Naive thymus-derived CD8-positive, alpha-beta T cell (primary cell): ENCODE measurements at regions not wholly inside any gene's neighbourhood (a gene's known extent, or its start where the extent isn't known, plus 50 kb on each side); places are given as distances from the start of the nearest gene placed in this dataset.
A peak's percentile ranks its signal among the peaks of the same experiment; 100 is the strongest.

ENCODE experiments used
- ATAC-seq, 2 donors: fragments of 150-1000 bp; cut with Tn5 transposase in 1 of 2; sonication (Bioruptor Pico), chemical (Tn5 transposase) in 1 of 2; 1 replicate in 1 of 2; 2 replicates in 1 of 2; pipeline ENCODE4 v1.10.0; 2021; ENCODE audit warnings: mild to moderate bottlenecking in 2 of 2, moderate library complexity in 2 of 2
- POLR2A ChIA-PET: fragments of 350-600 bp; sonication (Branson Sonifier 250); formaldehyde crosslinking; loops from one replicate; lab custom pipeline; 2021; ENCODE audit warnings: antibody characterized with exemption; lab: Charles Lee
- DNase-seq, 10 donors: peaks; one replicate each; pipeline versions ENCODE4 v3.0.0 to v3.0.0-alpha.2; 2020 to 2022
- H3K27ac Mint-ChIP-seq, 10 donors: one replicate each; pipeline ENCODE4 v1.8.0; 2020 to 2022; ENCODE audit warnings: mild to moderate bottlenecking in 10 of 10, mixed read lengths in 10 of 10, moderate library complexity in 4 of 10, inconsistent platforms in 1 of 10
- H3K27me3 Mint-ChIP-seq, 5 donors: one replicate each; pipeline ENCODE4 v1.8.0; 2021 to 2022; ENCODE audit warnings: mixed read lengths in 5 of 5
- H3K36me3 Mint-ChIP-seq, 3 donors: one replicate each; pipeline ENCODE4 v1.8.0; 2020 to 2022; ENCODE audit warnings: mixed read lengths in 3 of 3, mild to moderate bottlenecking in 2 of 3, inconsistent platforms in 1 of 3
- H3K4me1 Mint-ChIP-seq, 4 donors: one replicate each; pipeline ENCODE4 v1.8.0; 2021 to 2022; ENCODE audit warnings: mixed read lengths in 4 of 4
- H3K4me3 Mint-ChIP-seq, 10 donors: one replicate each; pipeline ENCODE4 v1.8.0; 2020 to 2022; ENCODE audit warnings: mild to moderate bottlenecking in 10 of 10, mixed read lengths in 10 of 10, moderate library complexity in 6 of 10, inconsistent platforms in 1 of 10
- H3K9me3 Mint-ChIP-seq, 9 donors: one replicate each; pipeline ENCODE4 v1.8.0; 2020 to 2022; ENCODE audit warnings: mixed read lengths in 9 of 9, mild to moderate bottlenecking in 3 of 9, inconsistent platforms in 1 of 9, moderate library complexity in 1 of 9

GRCh38 chr4:83830138-83830888, 294.4 kb downstream of the GPAT3 start:
- DNase-seq (no peak), ATAC-seq (no peak)
- no peaks in the 10 kb centered on the region for H3K4me1 Mint-ChIP-seq
- H3K4me3 Mint-ChIP-seq = no peak overlapping the region
- H3K27ac Mint-ChIP-seq = no peak overlapping the region
- peaks cover 0 to 8% (median 0%) of the 10 kb centered on the region in 5 donors for H3K27me3 Mint-ChIP-seq
- H3K9me3 Mint-ChIP-seq = peaks cover 0 to 7% (median 0%) of the 10 kb centered on the region in 9 donors
- POLR2A ChIA-PET = no interaction called here
- no peaks in the 10 kb centered on the region for H3K36me3 Mint-ChIP-seq

GRCh38 chr4:83828601-83829000, 292.7 kb downstream of the GPAT3 start:
- H3K27ac Mint-ChIP-seq = no peak overlapping the region
- ATAC-seq (no peak), DNase-seq (no peak)
- H3K36me3 Mint-ChIP-seq = no peaks in the 10 kb centered on the region
- POLR2A ChIA-PET = no interaction called here
- H3K9me3 Mint-ChIP-seq = peaks cover 0 to 9% (median 0%) of the 10 kb centered on the region in 9 donors
- no peak overlapping the region for H3K4me3 Mint-ChIP-seq
- H3K4me1 Mint-ChIP-seq = no peaks in the 10 kb centered on the region
- peaks cover 0 to 3% (median 1%) of the 10 kb centered on the region in 5 donors for H3K27me3 Mint-ChIP-seq

GRCh38 chr4:83821493-83821892, 285.6 kb downstream of the GPAT3 start:
- H3K9me3 Mint-ChIP-seq = peaks cover 5 to 44% (median 19%) of the 10 kb centered on the region in 9 donors
- peaks cover 0 to 15% (median 0%) of the 10 kb centered on the region in 3 donors for H3K36me3 Mint-ChIP-seq
- H3K4me3 Mint-ChIP-seq = no peak overlapping the region
- H3K27ac Mint-ChIP-seq = no peak overlapping the region
- peaks cover 0 to 7% (median 3%) of the 10 kb centered on the region in 5 donors for H3K27me3 Mint-ChIP-seq
- POLR2A ChIA-PET = no interaction called here
- H3K4me1 Mint-ChIP-seq = no peaks in the 10 kb centered on the region
- DNase-seq (no peak), ATAC-seq (no peak)

GRCh38 chr4:83819582-83819981, 283.7 kb downstream of the GPAT3 start:
- POLR2A ChIA-PET = no interaction called here
- Mint-ChIP-seq H3K36me3 (peaks cover 0 to 15% (median 0%) of the 10 kb centered on the region in 3 donors), H3K27ac (no peak overlapping the region), H3K27me3 (peaks cover 0 to 7% (median 4%) of the 10 kb centered on the region in 5 donors), H3K4me3 (no peak overlapping the region), H3K9me3 (peaks cover 5 to 44% (median 15%) of the 10 kb centered on the region in 9 donors), H3K4me1 (no peaks in the 10 kb centered on the region)
- no peak for ATAC-seq
- DNase-seq = no peak

GRCh38 chr4:83810428-83810827, 274.5 kb downstream of the GPAT3 start:
- Mint-ChIP-seq H3K9me3 (no peaks in the 10 kb centered on the region), H3K4me1 (no peaks in the 10 kb centered on the region), H3K27me3 (peaks cover 0 to 7% (median 1%) of the 10 kb centered on the region in 5 donors), H3K36me3 (no peaks in the 10 kb centered on the region), H3K4me3 (no peak overlapping the region), H3K27ac (no peak overlapping the region)
- no peak for DNase-seq
- POLR2A ChIA-PET = interaction anchor here (0.7 kb wide), 1 partner anchor 8 kb away, joined by 3 read pairs; no protein-coding TSS in a partner anchor
- ATAC-seq = no peak

GRCh38 chr4:83809581-83809980, 273.7 kb downstream of the GPAT3 start:
- Mint-ChIP-seq H3K36me3 (no peaks in the 10 kb centered on the region), H3K9me3 (peaks cover 0 to 8% (median 0%) of the 10 kb centered on the region in 9 donors), H3K27me3 (peaks cover 0 to 7% (median 0%) of the 10 kb centered on the region in 5 donors), H3K4me3 (no peak overlapping the region), H3K4me1 (no peaks in the 10 kb centered on the region), H3K27ac (no peak overlapping the region)
- ATAC-seq = no peak
- POLR2A ChIA-PET = no interaction called here
- DNase-seq = no peak

GRCh38 chr4:83793481-83793880, 257.6 kb downstream of the GPAT3 start:
- Mint-ChIP-seq H3K9me3 (peaks cover 0 to 10% (median 0%) of the 10 kb centered on the region in 9 donors), H3K4me1 (peaks cover 0 to 5% (median 2%) of the 10 kb centered on the region in 4 donors), H3K27me3 (peaks cover 7 to 33% (median 11%) of the 10 kb centered on the region in 5 donors), H3K36me3 (no peaks in the 10 kb centered on the region), H3K27ac (peak overlapping the region in 1 of 10 donors; percentile 0), H3K4me3 (no peak overlapping the region)
- ATAC-seq = no peak
- POLR2A ChIA-PET = no interaction called here
- no peak for DNase-seq

- no peak overlapping the region for H3K27ac Mint-ChIP-seq
- H3K27me3 Mint-ChIP-seq = peaks cover 0 to 7% (median 2%) of the 10 kb centered on the region in 5 donors
- H3K36me3 Mint-ChIP-seq = no peaks in the 10 kb centered on the region
- ATAC-seq = no peak
- DNase-seq = no peak
- no peak overlapping the region for H3K4me3 Mint-ChIP-seq
- POLR2A ChIA-PET = interaction anchor here (0.6 kb wide), 1 partner anchor 226 kb away, joined by 3 read pairs; no protein-coding TSS in a partner anchor
- no peaks in the 10 kb centered on the region for H3K9me3 Mint-ChIP-seq
- no peaks in the 10 kb centered on the region for H3K4me1 Mint-ChIP-seq
Observed at GRCh38 chr4:83785891-83786290, 250.0 kb downstream of the GPAT3 start.

- no peaks in the 10 kb centered on the region for H3K36me3 Mint-ChIP-seq
- POLR2A ChIA-PET = no interaction called here
- DNase-seq (no peak), ATAC-seq (no peak)
- H3K27ac Mint-ChIP-seq = no peak overlapping the region
- peaks cover 0 to 12% (median 4%) of the 10 kb centered on the region in 5 donors for H3K27me3 Mint-ChIP-seq
- no peak overlapping the region for H3K4me3 Mint-ChIP-seq
- no peaks in the 10 kb centered on the region for H3K4me1 Mint-ChIP-seq
- H3K9me3 Mint-ChIP-seq = no peaks in the 10 kb centered on the region
Observed at GRCh38 chr4:83783215-83783614, 247.3 kb downstream of the GPAT3 start.

GRCh38 chr4:83782591-83782990, 246.7 kb downstream of the GPAT3 start:
- Mint-ChIP-seq H3K27me3 (peaks cover 0 to 6% (median 4%) of the 10 kb centered on the region in 5 donors), H3K36me3 (no peaks in the 10 kb centered on the region), H3K4me3 (no peak overlapping the region), H3K9me3 (no peaks in the 10 kb centered on the region), H3K27ac (no peak overlapping the region), H3K4me1 (no peaks in the 10 kb centered on the region)
- ATAC-seq = no peak
- DNase-seq = no peak
- POLR2A ChIA-PET = no interaction called here

GRCh38 chr4:83781434-83781833, 245.5 kb downstream of the GPAT3 start:
- Mint-ChIP-seq H3K4me1 (no peaks in the 10 kb centered on the region), H3K9me3 (no peaks in the 10 kb centered on the region), H3K27me3 (peaks cover 2 to 10% (median 8%) of the 10 kb centered on the region in 5 donors), H3K27ac (no peak overlapping the region), H3K4me3 (no peak overlapping the region), H3K36me3 (no peaks in the 10 kb centered on the region)
- POLR2A ChIA-PET = no interaction called here
- no peak for ATAC-seq
- no peak for DNase-seq

- H3K4me1 Mint-ChIP-seq = no peaks in the 10 kb centered on the region
- H3K36me3 Mint-ChIP-seq = no peaks in the 10 kb centered on the region
- peaks cover 7 to 19% (median 9%) of the 10 kb centered on the region in 5 donors for H3K27me3 Mint-ChIP-seq
- H3K27ac Mint-ChIP-seq = no peak overlapping the region
- no peak for DNase-seq
- no peak overlapping the region for H3K4me3 Mint-ChIP-seq
- POLR2A ChIA-PET = no interaction called here
- ATAC-seq = no peak
- H3K9me3 Mint-ChIP-seq = no peaks in the 10 kb centered on the region
Observed at GRCh38 chr4:83780053-83780733, 244.3 kb downstream of the GPAT3 start.
